Stimulated activated CD4-positive, alpha-beta T cell treated with anti-CD3 and anti-CD28 coated beads, TNF-alpha, amount 100 ng/mL, for 48 hours (primary cell): ENCODE measurements at regions not wholly inside any gene's neighbourhood (a gene's known extent, or its start where the extent isn't known, plus 50 kb on each side); places are given as distances from the start of the nearest gene placed in this dataset.
"Not testable (repeated sequence)": the region's sequence is repeated elsewhere in the genome, so short reads cannot be mapped to it uniquely, and the experiment has no call there.

ENCODE experiments used
- DNase-seq, 3 donors: peaks; one replicate each; pipeline ENCODE4 v3.0.0-alpha.2; 2020; ENCODE audit warnings: low read depth in 3 of 3

- no peak for DNase-seq
These were observed 307.9 kb upstream of the IGFBP7 start for GRCh38 chr4:57418133-57418532.

- no peak for DNase-seq
These were observed 302.3 kb upstream of the IGFBP7 start for GRCh38 chr4:57412259-57413054.

DNA sequence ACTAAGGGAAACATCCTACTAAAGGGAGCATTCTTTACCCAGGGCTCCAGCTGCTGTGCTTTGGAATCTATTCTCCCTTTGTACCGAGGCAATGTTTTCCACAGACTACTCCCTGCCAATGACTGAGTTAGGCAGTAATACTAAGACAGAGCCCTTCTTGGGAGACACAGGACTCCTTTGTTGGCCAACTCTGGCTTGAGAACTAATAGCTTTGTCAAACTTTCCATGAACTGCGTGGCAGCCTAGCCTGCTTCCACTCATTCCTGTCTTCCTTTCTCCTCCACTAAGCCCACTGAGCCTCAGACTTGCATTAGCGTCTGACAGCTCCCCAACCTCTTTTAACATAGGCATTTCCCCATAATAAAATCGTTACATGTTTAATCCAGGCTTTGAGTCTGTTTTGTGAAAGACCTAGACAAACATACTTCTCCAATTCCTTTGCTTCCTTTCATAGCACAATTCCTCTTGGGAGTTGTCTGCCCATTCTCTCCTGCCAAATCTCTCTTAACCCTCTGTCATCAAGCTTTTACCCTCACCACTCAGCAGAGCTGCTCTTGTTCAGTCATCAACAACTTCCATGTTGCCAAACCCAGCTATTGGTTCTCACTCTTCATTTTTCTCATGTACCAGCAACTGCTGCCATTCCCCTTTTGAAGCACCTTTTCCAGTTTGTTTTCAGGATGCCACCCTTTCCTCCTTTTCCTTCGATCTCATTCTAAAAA lies 300.3 kb upstream of the IGFBP7 start:
- DNase-seq, result no peak

- no peak for DNase-seq
These were observed 295.2 kb upstream of the IGFBP7 start for GRCh38 chr4:57405359-57405758.

GRCh38 chr4:57404483-57404882 lies 294.3 kb upstream of the IGFBP7 start:
- no peak for DNase-seq

- DNase-seq, result no peak
These were observed 293.4 kb upstream of the IGFBP7 start for GRCh38 chr4:57403591-57403990.

GRCh38 chr4:57401586-57401985 lies 291.4 kb upstream of the IGFBP7 start:
- no peak for DNase-seq

GRCh38 chr4:57378766-57379165 lies 268.6 kb upstream of the IGFBP7 start:
- DNase-seq, result no peak

- no peak for DNase-seq
These were observed 264.8 kb upstream of the IGFBP7 start for GRCh38 chr4:57374866-57375595.

- DNase-seq, result no peak
These were observed 263.8 kb upstream of the IGFBP7 start for GRCh38 chr4:57373991-57374390.

GRCh38 chr4:57371671-57372070 lies 261.5 kb upstream of the IGFBP7 start:
- DNase-seq, result no peak

GRCh38 chr4:57370691-57371090 lies 260.5 kb upstream of the IGFBP7 start:
- DNase-seq, result no peak

DNA sequence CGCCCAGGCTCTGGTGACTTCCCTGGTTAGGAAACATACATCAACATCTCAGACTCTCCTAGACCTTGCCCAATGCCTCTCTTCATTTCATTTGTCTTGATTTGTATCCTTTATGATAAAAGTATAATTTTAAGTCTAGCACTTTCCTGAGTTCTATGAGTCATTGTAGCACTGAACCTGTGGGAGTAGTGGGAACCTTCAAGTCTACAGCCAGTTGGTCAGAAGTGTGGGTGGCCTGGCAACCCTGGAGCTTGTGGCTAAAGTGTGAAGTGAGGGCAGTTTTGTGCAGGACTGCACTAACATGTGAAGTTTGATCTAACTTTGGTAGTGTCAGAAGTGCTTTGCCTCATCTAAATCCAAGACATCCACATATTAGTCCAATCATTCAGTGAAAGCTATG lies 259.3 kb upstream of the IGFBP7 start:
- DNase-seq, result no peak

GRCh38 chr4:57364255-57364654 lies 254.1 kb upstream of the IGFBP7 start:
- DNase-seq, result no peak

- DNase-seq, result no peak
These were observed 253.2 kb upstream of the IGFBP7 start for GRCh38 chr4:57363346-57363745.

GRCh38 chr4:57360681-57361080 lies 250.5 kb upstream of the IGFBP7 start:
- DNase-seq, result no peak

DNA sequence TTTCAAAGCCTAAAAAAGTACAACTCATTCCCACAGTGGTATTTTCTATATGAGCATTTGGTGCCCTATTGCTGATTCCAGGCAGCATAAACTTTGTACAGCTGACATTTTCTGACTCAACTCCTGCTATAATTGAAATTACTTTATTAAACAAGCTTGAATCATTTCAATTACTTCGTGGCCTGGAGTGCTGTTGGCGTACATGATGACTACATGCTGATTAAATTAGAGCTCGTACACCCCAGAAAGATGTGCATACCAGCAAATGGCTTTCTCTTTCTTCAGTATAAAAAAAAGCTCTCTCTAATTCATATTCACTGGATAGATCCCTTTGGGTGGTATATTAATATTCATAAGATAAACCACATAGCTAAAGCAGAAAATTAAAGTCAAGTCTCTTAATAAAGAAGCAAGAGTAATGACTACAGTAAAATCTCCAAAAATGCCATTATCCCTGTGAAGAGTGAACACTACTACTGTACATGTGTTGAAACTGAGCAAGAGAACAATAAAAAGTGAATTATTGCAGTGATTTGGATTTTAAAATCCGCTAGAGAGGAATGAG lies 245.0 kb upstream of the IGFBP7 start:
- no peak for DNase-seq

DNA sequence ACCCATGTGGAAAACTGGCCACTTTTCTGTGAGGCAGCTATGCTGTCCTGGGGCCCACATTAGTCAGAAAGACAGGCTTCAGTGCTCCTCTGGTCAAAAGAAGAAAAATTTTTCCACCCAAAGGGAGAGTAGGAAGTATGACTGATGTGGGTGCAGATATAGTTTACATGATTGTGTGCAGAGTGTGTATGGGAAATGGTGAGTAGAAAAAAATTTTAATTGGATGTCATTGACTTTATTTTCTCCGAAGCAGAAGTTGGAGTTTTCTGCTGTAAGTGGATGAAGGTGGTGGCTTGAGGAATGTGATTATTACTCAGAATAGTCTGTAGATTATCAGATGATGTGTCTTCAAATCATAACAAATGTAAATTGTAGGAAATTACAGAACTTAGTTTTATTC lies 241.5 kb upstream of the IGFBP7 start:
- DNase-seq, result no peak

GRCh38 chr4:57344296-57344695 lies 234.1 kb upstream of the IGFBP7 start:
- no peak for DNase-seq

GRCh38 chr4:57342411-57342810 lies 232.2 kb upstream of the IGFBP7 start:
- no peak for DNase-seq

GRCh38 chr4:57338861-57339260 lies 228.7 kb upstream of the IGFBP7 start:
- not testable (repeated sequence) for DNase-seq

DNA sequence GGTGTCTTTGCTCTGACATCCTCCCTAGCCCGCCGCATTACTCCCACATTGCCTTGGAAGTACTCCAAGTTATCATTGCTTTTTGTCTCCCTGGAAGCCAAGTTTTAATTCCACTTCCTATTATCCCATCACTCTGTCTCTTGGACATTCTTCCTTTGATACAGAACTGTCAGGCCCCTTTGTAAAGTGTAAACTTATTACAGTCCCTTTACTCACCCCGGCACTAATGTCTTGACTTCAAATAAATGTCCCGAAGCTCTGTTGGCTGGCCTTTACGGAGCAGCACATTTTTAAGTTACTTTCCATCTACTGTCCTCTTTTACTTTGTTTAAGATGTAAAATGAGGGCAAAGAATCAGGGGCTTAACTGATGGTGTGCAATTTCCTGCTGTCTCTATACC lies 223.5 kb upstream of the IGFBP7 start:
- no peak for DNase-seq
